ENCODE measurements at regions not wholly inside any gene's neighbourhood (a gene's known extent, or its start where the extent isn't known, plus 50 kb on each side); places are given as distances from the start of the nearest gene placed in this dataset.

- Histone ChIP-seq H4K20me1 (ENCODE audit: insufficient read depth) (no peaks in the 10 kb centered on the region), H2AFZ (ENCODE audit: low read depth, low read length, poor library complexity, severe bottlenecking) (no peak overlapping the region), H3K27me3 (ENCODE audit: insufficient read depth, low read length) (no peaks in the 10 kb centered on the region; the same call in 1 of the 2 replicates), H3K4me3 (replicated peaks in 1 of 2; ENCODE audit: low read depth in 1 of 2, low read length in 2 of 2) (no peak overlapping the region), H3K36me3 (ENCODE audit: control insufficient read depth in 1 of 2, insufficient read depth in 2 of 2, low read length in 2 of 2) (no peaks in the 10 kb centered on the region), H3K4me2 (ENCODE audit: low read length) (no peak overlapping the region), H3K9me3 (ENCODE audit: control insufficient read depth in 1 of 2, insufficient read depth in 1 of 2, low read depth in 1 of 2, low read length in 2 of 2) (no peaks in the 10 kb centered on the region), H3K27ac (ENCODE audit: low read depth, low read length) (no peak overlapping the region), H3K9ac (ENCODE audit: low read length) (no peak overlapping the region), H3K9me2 (ENCODE audit: insufficient read depth) (no peaks in the 10 kb centered on the region), H3K4me1 (ENCODE audit: control insufficient read depth in 1 of 2, insufficient read depth in 2 of 2, low read length in 2 of 2) (no peaks in the 10 kb centered on the region), H3K79me2 (ENCODE audit: insufficient read depth, low read length) (no peaks in the 10 kb centered on the region)
- no peak for DNase-seq (ENCODE audit: low read depth, low spot score)
- BruUV-seq (replicated peaks): no TSS peak
- intact Hi-C loops (cut with micrococcal nuclease): no loop called here
- ChIA-PET CTCF (no interaction called here), POLR2A (no interaction called here), RAD21 (ENCODE audit: low non-redundant PET in 1 of 2, low total read pairs in 2 of 2, uncharacterized antibody in 2 of 2, unreplicated experiment in 2 of 2) (no interaction called here)
- ATAC-seq: no peak
- TF ChIP-seq YY1 (IDR thresholded peaks at IDR 0.05; ENCODE audit: extremely low read depth, insufficient replicate concordance, low read depth, low read length) (no peak), POLR2A (IDR thresholded peaks at IDR 0.05; ENCODE audit: borderline replicate concordance, extremely low read depth, insufficient read depth, insufficient read length) (no peak), JUND (IDR thresholded peaks at IDR 0.05) (no peak), ELF1 (IDR thresholded peaks at IDR 0.05; ENCODE audit: borderline replicate concordance, low read depth) (no peak), EZH2phosphoT487 (IDR thresholded peaks at IDR 0.05; ENCODE audit: borderline replicate concordance) (no peak), POLR2AphosphoS5 (IDR thresholded peaks at IDR 0.05; ENCODE audit: low read depth, low read length) (no peak), CTCF (IDR thresholded peaks at IDR 0.05 in 2 of 3, conservative IDR thresholded peaks at IDR 0.05 in 1 of 3; ENCODE audit: borderline replicate concordance in 1 of 3, insufficient read depth in 1 of 3, low read depth in 2 of 3, low read length in 2 of 3) (no peak), EGR1 (IDR thresholded peaks at IDR 0.05; ENCODE audit: low read depth) (no peak), ZFX (IDR thresholded peaks at IDR 0.05) (no peak), TCF7L2 (IDR thresholded peaks at IDR 0.05; ENCODE audit: borderline replicate concordance, extremely low read depth, insufficient read depth, insufficient read length) (no peak), RAD21 (IDR thresholded peaks at IDR 0.05; ENCODE audit: low read depth) (no peak), CBX3 (IDR thresholded peaks at IDR 0.05; ENCODE audit: low read depth) (no peak)
Measured at GRCh38 chr2:117700471-117700870, 114.0 kb upstream of the DDX18 start.
